ENCODE measurements at regions not wholly inside any gene's neighbourhood (a gene's known extent, or its start where the extent isn't known, plus 50 kb on each side); places are given as distances from the start of the nearest gene placed in this dataset.
"Not testable (repeated sequence)": the region's sequence is repeated elsewhere in the genome, so short reads cannot be mapped to it uniquely, and the experiment has no call there.

DNA sequence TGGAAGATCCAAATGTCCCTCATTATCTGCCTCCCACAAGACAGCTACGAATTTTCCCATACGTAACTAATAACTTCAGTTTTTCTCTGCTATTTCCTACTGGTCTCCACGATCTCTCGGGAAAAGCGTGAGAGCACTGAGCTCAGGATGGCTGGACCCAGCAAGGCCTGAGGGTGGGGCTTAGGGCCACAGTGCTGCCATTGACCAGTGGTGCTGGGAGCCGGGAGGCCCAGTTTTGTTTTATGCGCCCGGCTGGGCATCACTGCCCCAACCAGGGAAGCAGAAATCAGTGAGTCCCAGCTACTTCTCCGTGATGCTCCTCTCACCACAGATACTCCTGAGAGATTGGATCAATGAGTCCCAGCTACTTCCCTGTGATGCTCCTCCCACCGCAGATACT, 238.4 kb downstream of the LY86 start:
- Histone ChIP-seq H3K27me3 (no peaks in the 10 kb centered on the region), H3K27ac (peak overlapping the region; percentile 77), H3K9me3 (no peaks in the 10 kb centered on the region), H3K4me1 (peaks cover 32% of the 10 kb centered on the region), H3K36me3 (no peaks in the 10 kb centered on the region), H3K4me3 (no peak overlapping the region)
- TF ChIP-seq EP300 (IDR thresholded peaks at IDR 0.05), result no peak
- TF ChIP-seq CTCF (IDR thresholded peaks at IDR 0.05), result no peak
- whole genome bisulfite sequencing, result 76% methylated on average over 10 of the region's 10 CpGs
- DNase-seq (ENCODE audit: low spot score in 2 of 2), result peak in 1 of 2 donors; percentile 57

DNA sequence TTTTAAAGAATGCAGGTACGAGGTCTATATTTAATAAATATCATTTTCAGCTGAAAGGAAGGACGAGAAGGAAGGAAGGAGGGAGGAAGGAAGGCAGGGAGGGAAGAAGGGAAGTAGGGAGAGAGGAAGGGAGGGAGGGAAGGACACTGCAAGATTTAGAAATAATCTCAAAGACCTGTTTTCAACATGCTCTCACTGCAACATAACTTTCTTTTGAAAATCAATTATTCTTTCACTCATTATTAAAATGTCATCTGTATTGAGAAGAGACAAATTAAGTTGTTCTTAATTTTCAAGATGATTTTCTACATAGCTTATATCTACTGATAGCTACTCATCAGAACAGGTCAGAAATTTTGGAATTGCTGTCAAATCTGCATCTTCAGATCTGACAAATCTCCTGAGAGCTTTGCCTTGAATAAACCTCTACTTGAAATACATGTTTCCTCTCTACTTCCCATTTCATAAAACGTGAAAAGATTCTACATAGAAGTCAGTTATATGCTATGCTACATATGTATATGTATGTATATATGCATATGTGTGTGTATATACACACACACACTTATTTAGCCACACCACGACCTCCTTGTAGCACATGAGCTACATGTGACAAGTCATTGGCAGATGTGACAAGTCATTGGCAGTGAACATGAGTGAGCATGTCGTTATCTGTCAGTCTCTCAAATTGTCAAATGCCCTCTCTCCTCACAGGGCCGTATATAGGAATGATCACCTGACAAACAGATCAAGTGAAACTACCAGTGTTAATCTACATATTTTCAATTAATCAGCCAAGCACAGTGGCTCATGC, 241.6 kb downstream of the LY86 start:
- DNase-seq (ENCODE audit: low spot score in 2 of 2), result no peak
- Histone ChIP-seq H3K27ac (no peak overlapping the region), H3K4me1 (peaks cover 23% of the 10 kb centered on the region), H3K27me3 (no peaks in the 10 kb centered on the region), H3K4me3 (no peak overlapping the region), H3K36me3 (no peaks in the 10 kb centered on the region), H3K9me3 (no peaks in the 10 kb centered on the region)
- TF ChIP-seq CTCF (IDR thresholded peaks at IDR 0.05) (no peak), POLR2A (IDR thresholded peaks at IDR 0.05) (no peak), POLR2AphosphoS5 (IDR thresholded peaks at IDR 0.05) (no peak), EP300 (IDR thresholded peaks at IDR 0.05) (no peak)
- 59% methylated on average over 6 of the region's 6 CpGs for WGBS

- peaks cover 17% of the 10 kb centered on the region for H3K4me1 ChIP-seq
- not testable (repeated sequence) for H3K27me3 ChIP-seq; H3K4me3 ChIP-seq; H3K36me3 ChIP-seq; H3K9me3 ChIP-seq; DNase-seq (ENCODE audit: low spot score in 2 of 2); H3K27ac ChIP-seq
These were observed 242.2 kb downstream of the LY86 start for GRCh38 chr6:6830686-6831063.

- DNase-seq (ENCODE audit: low spot score in 2 of 2), result peak in 1 of 2 donors; percentile 55
- no peak for TF ChIP-seq POLR2AphosphoS5 (IDR thresholded peaks at IDR 0.05)
- TF ChIP-seq CTCF (IDR thresholded peaks at IDR 0.05), result no peak
- Histone ChIP-seq H3K27me3 (no peaks in the 10 kb centered on the region), H3K36me3 (no peaks in the 10 kb centered on the region), H3K27ac (no peak overlapping the region), H3K4me3 (no peak overlapping the region), H3K4me1 (no peaks in the 10 kb centered on the region), H3K9me3 (no peaks in the 10 kb centered on the region)
- 95% methylated on average over 4 of the region's 4 CpGs for WGBS
These were observed 243.9 kb downstream of the LY86 start for GRCh38 chr6:6832439-6832838.

GRCh38 chr6:6834356-6835222, 246.1 kb downstream of the LY86 start:
- no peaks in the 10 kb centered on the region for H3K9me3 ChIP-seq
- no peaks in the 10 kb centered on the region for H3K4me1 ChIP-seq
- TF ChIP-seq POLR2AphosphoS5 (IDR thresholded peaks at IDR 0.05) (no peak), EP300 (IDR thresholded peaks at IDR 0.05) (no peak), POLR2A (IDR thresholded peaks at IDR 0.05) (no peak), CTCF (IDR thresholded peaks at IDR 0.05) (no peak)
- H3K4me3 ChIP-seq, result no peak overlapping the region
- H3K27me3 ChIP-seq, result no peaks in the 10 kb centered on the region
- no peak overlapping the region for H3K27ac ChIP-seq
- peak in 1 of 2 donors; percentile 57 for DNase-seq (ENCODE audit: low spot score in 2 of 2)
- 49% methylated on average over 16 of the region's 16 CpGs for WGBS
- no peaks in the 10 kb centered on the region for H3K36me3 ChIP-seq
